GM11168 (cell line): ENCODE measurements at regions not wholly inside any gene's neighbourhood (a gene's known extent, or its start where the extent isn't known, plus 50 kb on each side); places are given as distances from the start of the nearest gene placed in this dataset.
"Not testable (repeated sequence)": the region's sequence is repeated elsewhere in the genome, so short reads cannot be mapped to it uniquely, and the experiment has no call there.

Source experiments
- in situ Hi-C: fragments of 300-500 bp; cut with MboI; formaldehyde crosslinking; loops from one replicate; pipeline ENCODE4 v1.12.0; 2022; ENCODE audit warnings: low sequenced_read_pairs; ENCODE audit not compliant: unreplicated experiment

- in situ Hi-C loops = no loop called here
Observed at GRCh38 chr4:66034671-66035070, 364.4 kb upstream of the EPHA5 start.

DNA sequence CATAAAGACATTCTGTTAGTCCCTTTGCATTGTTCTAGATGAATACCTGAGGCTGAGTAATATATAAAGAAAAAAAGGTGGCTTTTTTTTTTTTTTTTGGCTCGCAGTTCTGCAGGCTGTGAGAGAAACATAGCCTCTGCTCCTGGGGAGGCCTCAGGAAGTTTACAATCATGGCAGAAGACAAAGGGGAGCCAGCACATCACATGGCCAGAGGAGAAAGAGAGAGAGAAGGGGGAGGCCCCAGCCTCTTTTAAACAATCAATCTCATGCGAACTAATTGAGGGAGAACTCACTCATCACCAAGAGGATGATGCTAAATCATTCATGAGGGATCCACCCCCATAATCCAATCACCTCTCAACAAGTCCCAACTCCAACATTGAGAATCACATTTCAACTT lies 364.0 kb upstream of the EPHA5 start:
- in situ Hi-C loops = no loop called here

- in situ Hi-C loops = no loop called here
Observed at GRCh38 chr4:66032571-66032970, 362.3 kb upstream of the EPHA5 start.

DNA sequence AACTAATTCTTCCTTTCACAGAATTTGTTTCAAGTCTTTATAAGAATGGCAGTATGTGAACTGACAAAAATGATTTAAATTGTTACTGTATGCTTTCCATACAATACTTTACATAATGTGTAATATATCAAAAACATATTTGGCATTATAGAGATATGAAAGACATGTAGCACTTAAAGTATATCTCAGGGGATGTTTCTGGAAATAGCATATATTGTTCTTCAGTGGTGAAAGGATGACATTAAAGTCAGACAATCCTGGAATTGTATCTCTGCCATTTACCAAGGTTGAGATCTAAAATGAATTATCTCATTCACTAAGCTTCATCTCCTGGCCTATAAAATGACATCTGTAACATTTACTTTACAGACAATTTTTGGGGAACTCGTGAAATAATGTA lies 358.4 kb upstream of the EPHA5 start:
- in situ Hi-C loops = no loop called here

DNA sequence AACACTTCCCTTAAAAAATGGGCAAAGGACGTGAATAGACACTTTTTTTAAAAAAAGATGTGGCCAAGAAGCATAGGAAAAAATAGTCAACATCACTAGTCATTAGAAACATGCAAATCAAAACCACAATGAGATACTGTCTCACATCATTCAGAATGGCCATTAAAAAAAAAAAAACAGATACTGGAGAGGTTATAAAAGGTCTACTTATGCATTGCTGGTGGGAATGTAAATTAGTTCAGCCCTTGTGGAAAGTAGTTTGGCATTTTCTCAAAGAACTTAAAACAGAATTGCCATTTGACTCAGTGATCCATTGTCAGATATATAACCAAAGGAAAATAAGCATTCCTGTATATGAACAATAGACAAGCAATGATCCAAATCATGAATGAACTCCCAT lies 352.8 kb upstream of the EPHA5 start:
- in situ Hi-C loops = no loop called here

- in situ Hi-C loops = no loop called here
Observed at GRCh38 chr4:66017671-66018070, 347.4 kb upstream of the EPHA5 start.

GRCh38 chr4:66016240-66016639 lies 346.0 kb upstream of the EPHA5 start:
- in situ Hi-C loops = no loop called here

GRCh38 chr4:66014146-66014765 lies 344.0 kb upstream of the EPHA5 start:
- in situ Hi-C loops = no loop called here

- in situ Hi-C loops = no loop called here
Observed at GRCh38 chr4:66000510-66001117, 330.3 kb upstream of the EPHA5 start.

GRCh38 chr4:65999518-65999871 lies 329.2 kb upstream of the EPHA5 start:
- in situ Hi-C loops = no loop called here

DNA sequence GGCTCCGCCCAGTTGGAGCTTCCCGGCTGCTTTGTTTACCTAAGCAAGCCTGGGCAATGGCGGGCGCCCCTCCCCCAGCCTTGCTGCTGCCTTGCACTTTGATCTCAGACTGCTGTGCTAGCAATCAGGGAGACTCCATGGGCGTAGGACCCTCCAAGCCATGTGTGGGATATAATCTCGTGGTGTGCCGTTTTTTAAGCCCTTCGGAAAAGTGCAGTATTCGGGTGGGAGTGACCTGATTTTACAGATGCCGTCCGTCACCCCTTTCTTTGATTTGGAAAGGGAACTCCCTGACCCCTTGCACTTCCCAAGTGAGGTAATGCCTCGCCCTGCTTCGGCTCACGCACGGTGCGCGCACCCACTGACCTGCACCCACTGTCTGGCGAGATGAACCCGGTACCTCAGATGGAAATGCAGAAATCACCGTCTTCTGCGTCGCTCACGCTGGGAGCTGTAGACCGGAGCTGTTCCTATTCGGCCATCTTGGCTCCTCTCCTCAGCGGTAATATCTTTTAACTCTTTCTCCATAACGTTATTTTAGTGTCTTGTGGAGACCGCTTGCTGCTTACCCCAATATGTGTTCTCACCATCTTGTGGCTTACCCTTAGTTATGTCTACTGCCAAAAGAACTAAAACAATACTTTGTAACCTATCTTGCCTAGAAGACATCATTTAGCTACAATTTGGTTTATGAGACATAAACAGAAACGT lies 328.7 kb upstream of the EPHA5 start:
- in situ Hi-C loops = not testable (repeated sequence)

- in situ Hi-C loops = no loop called here
Observed at GRCh38 chr4:65983061-65983460, 312.8 kb upstream of the EPHA5 start.

- in situ Hi-C loops = no loop called here
Observed at GRCh38 chr4:65976287-65976686, 306.0 kb upstream of the EPHA5 start.

DNA sequence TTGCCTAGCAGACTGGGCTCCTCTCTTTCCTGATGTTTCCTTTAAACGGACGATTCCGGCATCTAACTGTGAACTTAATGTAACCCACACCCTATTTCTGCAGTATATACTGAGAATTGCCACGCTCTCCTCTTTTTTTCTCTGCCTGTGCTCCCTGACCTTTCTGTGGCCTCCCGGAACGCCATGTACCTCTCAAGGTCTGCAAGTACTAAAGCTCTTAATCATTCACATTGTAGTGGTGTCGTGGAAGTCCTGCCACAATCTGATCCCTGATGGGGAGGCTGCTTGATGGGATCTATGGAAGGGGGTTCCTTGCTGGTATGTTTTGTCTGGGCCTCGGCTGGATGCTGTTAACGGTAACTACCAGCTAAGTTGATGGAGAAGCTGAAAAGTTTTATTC lies 302.9 kb upstream of the EPHA5 start:
- in situ Hi-C loops = no loop called here

DNA sequence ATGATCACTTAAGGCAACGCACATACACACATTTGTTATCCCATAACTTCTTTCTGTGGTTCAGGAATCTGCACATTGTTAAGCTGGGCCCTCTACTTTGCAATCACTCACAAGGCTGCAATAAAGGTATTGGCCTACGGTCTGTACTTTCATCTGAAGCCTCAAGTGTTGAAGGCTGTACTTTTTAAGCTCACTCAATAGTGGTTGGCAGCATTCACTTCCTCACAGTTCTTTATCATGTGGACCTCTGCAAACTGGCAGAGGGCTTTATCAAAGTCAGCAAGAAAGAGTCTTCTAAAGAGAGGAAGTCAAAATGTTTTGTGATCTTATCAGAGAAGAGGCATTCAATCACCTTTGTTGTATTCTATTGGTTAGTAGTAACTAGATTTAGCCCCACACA lies 301.4 kb upstream of the EPHA5 start:
- in situ Hi-C loops = no loop called here

- in situ Hi-C loops = no loop called here
Observed at GRCh38 chr4:65968831-65969558, 298.7 kb upstream of the EPHA5 start.

GRCh38 chr4:65960751-65961150 lies 290.5 kb upstream of the EPHA5 start:
- in situ Hi-C loops = no loop called here

DNA sequence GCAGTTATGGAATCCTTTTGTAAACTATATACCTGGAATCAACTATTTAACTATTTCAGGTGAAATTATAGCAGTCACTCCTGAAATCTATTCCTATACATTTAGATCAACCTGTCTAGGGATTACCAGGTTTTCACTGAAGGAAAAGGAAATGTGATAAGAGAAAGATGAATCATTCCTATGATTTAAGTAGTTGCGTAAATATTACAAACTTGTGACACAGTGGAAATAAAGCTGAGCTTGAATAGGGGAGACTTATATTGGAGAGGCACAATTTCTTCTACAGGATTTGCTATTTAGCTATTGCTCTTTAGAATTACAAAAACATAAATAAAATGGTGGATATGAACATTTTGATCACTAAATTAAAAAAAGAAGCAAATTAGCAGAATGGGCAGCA lies 284.1 kb upstream of the EPHA5 start:
- in situ Hi-C loops = no loop called here

DNA sequence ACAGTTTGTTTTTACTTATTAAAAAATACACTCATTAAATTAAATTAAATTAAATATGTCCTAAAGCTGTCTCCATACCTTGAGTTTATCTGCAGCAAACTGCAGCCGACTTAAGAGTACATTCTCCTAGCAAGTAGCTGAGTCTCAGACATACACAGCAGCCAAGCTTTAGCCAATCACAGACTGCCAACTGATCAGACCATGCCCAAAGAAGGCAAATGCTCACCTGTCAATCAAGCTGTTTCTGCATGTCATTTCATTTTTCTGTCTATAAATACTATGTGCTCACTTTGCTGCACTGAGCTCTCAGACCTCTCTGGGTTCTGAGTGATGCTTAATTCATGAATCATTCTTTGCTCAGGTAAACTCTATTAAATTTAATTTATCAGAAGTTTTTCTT lies 280.9 kb upstream of the EPHA5 start:
- in situ Hi-C loops = no loop called here

DNA sequence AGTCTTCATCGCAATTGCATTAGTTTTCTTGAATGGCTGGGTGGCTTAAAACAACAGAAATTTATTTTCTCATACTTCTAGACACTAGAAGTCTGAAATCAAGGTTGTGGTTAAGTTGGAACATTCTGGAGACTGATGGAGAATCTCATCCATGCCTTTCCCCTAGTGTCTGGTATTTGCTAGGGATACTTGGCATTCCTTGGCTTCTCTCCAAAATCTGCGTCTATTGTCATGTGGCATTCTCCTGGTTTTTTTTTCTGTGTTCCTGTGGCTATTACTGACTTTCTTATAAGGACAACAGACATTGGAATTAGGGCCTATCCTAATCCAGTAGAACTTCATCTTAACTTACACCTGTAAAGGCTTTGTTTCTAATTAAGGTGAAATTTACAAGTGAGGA lies 272.8 kb upstream of the EPHA5 start:
- in situ Hi-C loops = no loop called here

GRCh38 chr4:65924843-65925242 lies 254.6 kb upstream of the EPHA5 start:
- in situ Hi-C loops = no loop called here
